Midbrain (tissue), 1 donor: ENCODE measurements at regions not wholly inside any gene's neighbourhood (a gene's known extent, or its start where the extent isn't known, plus 50 kb on each side); places are given as distances from the start of the nearest gene placed in this dataset.
"Not testable (repeated sequence)": the region's sequence is repeated elsewhere in the genome, so short reads cannot be mapped to it uniquely, and the experiment has no call there.

Source experiments
- DNase-seq: peaks from one replicate; lab custom pipeline; 2025; lab: John Stamatoyannopoulos, UW

DNA sequence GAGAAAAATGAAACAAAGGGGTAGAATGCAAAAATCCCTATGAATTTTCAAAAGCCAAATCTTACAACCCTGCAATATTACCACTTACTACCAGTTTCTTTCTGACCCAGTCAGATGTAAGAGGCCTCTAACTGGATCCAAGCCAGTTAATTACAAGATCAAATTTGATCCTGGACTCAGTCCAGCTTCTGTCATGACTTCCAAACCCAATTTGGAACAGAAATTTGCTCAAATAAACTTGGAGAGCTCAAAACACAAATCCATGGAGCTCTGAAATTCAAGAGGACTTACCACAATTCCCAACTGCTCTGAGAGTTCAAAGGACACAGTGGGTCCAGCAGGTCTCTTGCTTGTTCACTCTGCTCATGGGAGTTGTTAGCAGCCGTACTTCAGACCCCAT is 1271.7 kb upstream of the SLC39A10 start:
- no peak for DNase-seq

DNA sequence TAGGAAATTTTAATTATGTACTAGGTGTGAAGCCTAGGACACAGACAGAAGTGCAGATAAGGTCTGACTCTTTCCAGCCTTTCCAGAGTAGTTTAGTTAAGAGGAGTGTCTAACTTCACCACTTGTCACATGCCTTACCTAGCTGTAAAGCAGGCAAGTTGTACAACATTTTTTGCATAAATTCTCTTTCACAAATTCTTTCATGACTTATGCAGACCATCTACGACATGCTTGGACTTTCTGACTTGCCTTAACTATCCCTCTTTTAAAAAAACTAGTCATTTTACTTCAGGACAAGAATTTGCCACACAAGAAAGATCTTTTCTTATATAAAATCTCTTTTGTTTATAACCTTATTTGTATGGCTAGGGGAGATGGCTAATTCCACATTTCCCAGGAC is 1273.6 kb upstream of the SLC39A10 start:
- no peak for DNase-seq

DNA sequence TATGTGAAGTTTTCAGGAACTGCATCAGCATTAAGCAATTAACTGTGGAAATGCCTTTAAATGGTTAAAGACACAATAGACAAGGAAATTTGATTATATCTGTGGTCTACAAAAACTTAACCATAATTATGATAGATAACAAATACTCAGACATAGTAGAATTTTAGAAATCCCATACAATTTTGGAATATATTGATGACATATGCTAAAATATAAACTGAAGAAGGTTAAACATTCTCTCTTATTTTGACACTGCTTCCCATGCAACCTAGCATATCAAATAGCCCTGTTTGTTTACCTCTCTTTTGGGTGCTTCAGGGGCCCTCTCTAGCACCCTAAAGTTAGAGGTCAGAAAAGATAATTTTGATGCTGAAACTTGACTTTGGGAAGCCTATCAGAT is 1274.8 kb upstream of the SLC39A10 start:
- no peak for DNase-seq

DNA sequence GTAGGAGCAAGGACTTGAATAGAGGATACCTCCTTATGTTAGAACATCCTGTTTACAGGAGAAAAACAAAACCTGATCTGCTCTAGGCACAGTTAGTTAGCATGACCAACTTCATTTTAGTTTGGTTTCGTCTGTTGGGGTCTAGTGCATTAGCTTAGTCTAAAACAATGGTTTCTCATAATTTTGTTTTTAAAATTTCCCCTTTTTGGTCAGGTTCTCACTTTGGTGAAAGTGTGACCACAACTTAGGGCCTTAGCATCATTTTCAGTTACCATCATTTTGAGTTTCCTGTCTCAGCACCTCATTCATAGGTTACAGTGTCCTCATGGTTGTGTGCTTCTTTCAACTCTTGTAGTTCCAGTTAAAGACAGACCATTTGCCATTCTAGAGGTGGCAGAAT is 1277.0 kb upstream of the SLC39A10 start:
- no peak for DNase-seq

DNA sequence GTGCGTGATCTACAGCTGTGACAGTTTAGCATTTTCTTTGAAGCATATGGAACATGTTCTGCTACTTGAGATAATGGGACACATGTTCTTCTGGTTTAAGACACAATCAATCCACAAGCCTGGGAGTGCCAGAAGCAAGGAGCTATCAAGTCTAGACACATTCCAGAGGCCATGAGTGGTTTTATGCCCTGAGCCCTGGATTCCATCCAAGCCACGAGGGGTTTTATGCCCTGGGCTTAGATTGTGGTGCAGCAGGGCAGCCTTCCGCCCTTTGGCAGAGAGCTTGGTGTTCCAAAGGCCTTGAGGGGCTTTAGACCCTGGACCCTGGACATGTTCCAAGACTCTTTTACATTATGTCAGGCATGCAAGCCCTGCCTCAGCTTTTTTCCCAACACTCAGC is 1289.6 kb upstream of the SLC39A10 start:
- not testable (repeated sequence) for DNase-seq

DNA sequence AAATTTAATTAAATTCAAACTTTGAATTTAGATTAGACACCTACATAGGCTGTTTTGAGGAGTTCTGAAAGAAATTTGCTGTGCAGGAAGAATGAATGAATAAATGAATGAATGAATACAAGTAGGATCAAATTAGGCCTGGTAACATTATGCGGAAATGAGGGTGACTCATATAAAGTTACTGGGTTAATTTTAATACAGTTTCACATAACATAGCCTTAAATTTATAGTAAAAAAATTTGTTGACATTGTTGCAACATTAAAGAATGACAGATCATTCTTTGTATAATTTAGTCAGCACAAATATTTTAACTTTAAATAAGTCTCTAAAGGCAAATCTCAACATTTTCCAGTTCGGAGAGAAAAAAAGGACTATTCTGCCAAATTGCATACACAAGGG is 1293.1 kb upstream of the SLC39A10 start:
- no peak for DNase-seq

DNA sequence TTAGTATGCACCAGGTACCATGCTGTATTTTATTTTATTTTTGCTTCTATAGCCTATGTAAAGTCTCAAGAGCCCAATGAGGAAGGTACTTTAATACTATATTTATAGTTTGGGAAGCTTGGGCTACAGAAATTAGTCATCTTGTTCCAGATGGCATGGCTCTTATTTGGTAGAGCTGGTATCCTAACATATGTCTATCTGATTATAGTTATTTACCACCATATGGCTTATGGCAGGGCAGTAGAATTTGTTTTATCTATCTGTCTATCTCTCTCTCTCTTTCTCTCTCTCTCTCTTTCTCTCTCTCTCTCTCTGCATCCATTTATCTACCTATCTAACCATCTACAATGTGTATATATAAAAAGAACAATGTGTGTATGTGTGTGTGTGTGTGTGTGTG is 1293.7 kb upstream of the SLC39A10 start:
- no peak for DNase-seq

DNA sequence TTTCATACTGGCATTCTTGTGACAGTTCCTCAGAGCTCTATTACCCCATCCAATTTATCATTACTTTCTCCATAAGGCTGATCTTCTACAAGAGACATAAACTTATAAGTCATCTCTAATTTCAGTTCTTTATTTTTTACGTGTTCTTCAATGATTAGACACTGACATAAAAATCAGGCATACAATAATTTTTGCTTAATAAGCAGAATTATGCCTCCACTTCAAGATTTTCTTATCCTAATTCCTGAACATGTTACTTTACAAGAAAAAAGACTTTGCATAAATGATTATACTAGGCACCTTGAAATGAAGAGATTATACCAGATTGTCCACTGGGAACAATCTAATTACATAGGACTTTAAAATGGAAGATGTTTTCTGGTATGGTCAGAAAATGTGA is 1304.5 kb upstream of the SLC39A10 start:
- no peak for DNase-seq

DNA sequence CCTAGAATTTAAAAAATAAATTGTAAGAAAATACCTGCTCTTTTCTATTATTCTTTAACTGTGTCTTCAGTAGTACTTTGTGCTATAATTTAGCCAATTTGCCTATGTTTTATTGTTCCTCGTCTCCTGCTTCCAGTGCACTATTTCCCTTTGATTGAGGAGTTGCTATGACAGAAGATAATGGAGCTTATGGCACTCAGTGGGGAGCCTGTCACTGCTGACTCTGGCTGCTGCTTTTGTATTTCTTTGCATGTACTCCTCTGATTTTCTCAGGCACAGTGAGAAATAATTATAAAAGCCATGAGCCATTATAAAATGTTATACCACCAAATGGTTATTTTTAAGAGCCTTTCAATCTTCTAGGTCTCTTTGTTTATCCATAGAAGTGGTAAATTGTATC is 1310.8 kb upstream of the SLC39A10 start:
- no peak for DNase-seq

DNA sequence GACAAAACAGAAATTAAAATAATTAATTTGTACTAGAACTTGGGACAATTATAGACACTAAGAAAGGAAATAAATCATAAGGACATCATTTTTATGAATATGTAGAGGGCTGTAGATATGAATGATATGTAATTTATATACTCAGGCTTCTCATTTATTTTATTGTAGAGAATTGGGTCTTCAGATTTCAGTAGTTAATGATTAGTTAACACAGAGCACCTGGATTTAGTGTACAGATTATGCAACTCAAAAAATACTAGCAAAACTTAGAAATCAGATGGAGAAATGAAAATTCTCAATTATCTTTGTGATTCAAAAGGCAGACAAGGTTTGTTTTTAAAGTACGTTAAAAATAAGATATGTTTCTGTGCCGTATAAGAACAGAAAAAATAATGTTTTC is 1311.7 kb upstream of the SLC39A10 start:
- no peak for DNase-seq

DNA sequence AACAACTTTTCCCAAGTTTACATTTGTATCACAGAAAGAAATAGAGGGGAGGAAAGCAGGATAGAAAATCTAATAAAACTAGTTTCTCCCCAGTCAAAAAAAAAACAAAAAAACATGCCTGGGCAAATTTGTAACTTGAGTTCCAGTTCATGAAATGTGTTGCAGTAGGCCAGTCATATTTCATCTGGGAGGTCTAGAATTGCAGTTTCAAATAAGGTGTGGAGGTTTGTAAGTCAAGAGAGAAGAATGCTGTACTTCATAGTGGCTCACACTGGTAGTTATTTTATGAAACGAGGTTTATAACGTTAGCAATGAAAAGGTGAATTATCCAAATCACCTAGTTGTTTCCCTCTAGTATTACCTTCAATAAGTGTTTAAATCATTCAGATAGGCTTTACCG is 1313.9 kb upstream of the SLC39A10 start:
- DNase-seq: no peak

DNA sequence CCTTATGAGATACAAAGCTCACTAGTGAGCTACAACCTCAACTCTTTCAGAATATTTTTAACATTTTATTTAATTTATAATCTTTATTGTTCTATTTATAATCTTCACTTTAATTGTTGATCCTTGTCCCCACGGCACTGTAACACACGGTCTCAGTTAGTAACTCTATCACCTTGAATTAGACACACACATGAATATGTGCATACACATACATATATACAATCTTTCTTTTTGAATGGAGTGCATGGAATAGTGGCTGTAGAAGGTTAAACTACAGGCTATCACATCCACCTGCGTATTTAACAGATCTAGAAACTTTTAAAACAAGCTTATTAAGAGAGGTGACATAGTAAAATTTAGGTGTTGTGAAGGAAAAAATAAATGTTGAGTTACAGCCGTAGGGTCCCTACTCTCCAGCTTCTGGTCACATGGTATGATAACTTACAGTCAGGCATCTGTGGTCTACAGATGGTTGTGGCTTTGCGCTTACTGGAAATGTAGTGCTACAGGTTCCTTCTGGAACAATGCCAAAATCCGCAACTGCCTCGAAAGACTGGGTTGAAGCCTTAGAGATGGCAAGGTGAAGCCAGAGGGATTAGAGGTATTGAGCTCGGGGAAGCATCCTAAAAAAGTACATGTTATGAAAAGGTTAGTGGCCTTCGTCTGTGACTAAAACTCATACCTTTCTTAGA is 1324.1 kb upstream of the SLC39A10 start:
- no peak for DNase-seq

DNA sequence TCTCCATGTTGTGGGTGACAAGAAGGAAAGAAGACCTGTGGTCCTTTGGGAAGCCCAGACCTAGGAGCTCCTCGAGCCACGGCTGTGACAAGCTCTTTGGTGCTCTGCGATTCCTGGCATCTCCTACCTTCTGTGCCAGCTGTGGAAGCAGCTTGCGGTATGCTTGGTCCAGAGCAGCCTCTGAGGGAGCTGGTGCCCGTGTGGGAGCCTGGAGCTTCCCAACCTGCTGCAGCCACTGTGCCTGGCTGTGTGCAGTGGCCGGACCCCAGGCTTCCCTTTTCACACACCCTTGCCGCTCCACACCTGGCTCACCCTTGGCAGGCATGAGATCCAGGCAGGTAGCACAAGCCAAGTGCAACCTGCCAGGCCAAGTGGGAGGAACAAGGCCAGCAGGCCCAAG is 1328.6 kb upstream of the SLC39A10 start:
- no peak for DNase-seq

DNA sequence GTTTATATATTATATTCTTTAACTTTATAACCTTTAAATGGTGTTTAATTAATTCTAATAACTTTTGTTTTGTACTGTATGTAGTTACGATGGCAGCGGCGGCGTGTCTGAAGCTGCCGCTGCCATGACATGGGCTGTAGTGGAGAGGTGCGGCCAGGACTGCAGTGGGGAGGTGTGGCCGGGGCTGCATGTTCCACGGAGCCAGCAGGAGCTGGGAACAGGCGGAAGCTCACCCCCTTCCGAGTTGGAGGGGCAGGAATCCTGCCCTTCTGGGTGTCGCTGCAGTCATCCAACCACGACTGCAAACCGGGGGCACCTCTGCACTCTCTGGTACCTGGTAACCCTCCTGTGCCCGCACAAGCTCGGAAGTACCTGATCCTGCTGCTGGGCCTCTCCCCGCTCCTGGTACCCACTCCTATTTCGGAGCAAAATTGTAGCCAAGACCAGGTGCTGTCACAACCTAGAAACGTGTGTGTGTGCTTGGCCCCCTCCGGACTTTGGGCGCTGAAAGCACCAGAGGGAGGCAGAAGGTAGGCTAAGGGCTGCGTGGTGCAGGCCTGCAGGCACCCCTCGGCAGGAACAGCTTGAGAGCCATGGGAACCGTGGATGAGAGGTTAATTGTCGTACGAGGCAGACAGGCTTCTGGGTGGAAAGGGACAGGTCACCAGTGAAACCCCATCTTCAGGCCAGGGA is 1329.7 kb upstream of the SLC39A10 start:
- no peak for DNase-seq

DNA sequence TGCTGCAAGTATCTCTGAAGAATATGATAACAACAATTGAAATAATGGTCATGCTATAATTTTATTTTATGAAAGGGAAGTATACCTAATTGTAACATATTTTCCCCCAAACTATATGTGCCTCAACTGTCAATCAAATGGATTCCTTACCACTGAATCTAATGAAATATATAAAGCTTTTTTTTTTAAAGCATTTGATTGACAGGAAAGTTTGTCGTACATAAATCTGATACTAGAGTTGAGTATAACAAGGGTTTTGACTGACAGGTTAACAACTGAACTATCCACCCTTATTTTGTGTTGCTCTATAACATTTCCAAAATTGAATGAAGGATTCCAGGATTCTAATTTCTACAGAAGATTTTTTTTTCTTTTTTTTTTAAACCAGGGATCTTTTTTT is 1333.3 kb upstream of the SLC39A10 start:
- DNase-seq: no peak

DNA sequence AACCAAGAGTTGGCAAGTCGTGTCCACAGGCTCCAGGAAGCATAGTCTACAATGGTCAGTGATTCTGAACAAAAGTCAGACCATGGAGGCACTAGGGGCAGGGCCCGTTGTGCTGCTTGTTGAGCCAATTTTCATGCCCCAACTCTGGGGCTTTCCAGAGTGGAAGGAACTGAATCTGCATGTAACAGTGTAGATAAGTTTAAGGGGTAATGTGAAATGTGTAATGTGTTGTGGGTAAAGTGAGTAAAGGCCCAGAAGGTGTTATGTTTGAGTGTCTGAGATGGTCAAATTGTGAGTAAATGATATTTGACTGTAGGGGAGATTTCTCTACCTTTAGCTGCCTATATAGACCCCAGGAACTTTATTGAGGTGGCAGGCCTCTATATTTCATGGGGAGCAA is 1336.5 kb upstream of the SLC39A10 start:
- DNase-seq: no peak

DNA sequence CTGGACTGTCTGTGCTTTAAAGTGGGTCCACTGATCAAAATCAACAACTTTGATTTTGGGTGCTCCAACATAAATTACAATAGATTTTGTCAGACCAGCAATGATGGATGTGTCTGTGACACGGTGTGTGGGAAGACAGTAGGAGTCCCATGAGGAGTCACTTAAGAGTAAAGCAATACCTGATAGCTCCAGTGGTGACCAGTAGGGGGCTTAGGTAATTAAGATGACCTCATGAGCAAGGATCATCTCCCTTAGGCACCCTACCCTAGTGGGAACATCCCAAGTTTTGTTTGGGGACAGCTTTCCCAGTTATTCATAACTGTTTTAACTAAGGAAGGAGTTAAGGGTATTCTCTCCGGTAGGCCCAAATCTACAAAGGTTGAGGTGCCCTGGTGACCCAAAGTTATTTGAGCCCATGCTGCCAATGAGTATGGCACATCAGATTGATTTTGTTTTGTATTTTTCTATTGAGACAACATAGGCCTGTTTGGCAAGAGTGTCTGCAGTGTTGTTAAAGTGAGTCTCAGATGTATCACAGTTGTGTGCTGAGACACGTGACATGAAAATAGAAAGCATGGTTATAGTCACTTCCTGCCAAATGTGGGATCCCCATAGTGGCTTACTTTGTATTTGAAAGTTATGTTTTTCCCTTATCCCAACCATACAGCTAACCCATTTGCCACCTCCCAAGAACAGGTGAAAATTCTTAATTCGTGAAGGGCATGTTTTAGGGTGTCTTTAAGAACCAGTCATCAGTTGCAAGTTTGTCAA is 1337.6 kb upstream of the SLC39A10 start:
- no peak for DNase-seq

DNA sequence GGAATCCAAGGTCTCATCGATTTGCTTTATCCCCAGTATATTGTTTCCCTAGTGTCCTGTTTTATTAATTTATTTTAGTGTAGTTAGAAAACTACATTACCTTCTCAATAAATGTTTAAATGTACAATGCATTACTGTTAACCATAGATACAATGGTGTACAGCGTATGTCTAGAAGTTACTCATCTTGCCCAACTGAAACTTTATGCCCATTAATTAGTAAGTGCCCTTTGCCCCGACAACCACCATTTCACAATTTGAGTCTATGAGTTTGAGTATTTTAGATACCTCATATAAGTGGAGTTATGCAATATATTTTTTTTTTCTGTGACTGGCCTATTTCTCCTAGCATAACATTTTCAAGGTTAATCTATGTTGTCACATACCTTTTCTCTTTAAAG is 1343.0 kb upstream of the SLC39A10 start:
- DNase-seq: no peak

DNA sequence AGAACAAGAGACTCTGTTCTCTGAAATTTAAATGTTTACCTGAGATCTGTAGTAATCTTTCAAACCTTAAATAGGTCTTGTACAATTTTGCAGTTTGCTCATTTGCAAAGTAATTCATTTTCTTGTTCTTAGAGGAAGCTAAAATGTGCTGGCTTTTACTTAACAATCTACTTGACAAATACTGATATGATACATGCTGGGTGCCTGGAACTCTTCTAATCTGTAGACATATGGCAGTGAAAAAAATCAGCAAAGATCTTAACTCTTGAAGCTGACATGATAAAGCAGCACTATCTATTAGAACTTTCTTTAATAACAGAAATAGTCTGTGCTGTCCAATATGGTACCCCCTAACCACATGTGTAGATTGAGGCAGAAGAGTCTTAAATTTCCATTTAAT is 1352.8 kb upstream of the SLC39A10 start:
- no peak for DNase-seq

DNA sequence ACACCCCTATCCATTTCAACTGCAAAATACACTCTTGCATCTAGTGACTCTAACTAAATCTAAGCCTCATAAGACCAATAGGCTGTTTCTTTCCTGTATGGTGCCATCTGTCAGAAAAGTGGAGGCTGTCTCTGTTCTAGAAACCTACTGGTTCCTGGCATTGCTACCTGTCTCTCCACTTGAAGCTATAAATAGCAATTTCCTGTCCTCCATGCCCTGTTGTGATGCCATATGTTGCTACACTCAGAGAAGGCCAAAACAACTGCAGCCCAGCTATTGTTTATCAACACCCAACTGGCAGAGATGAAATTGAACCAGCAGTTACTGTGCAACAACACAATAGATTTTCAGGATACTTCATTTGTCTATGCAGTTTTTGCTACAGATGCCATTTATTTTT is 1355.1 kb upstream of the SLC39A10 start:
- no peak for DNase-seq

DNA sequence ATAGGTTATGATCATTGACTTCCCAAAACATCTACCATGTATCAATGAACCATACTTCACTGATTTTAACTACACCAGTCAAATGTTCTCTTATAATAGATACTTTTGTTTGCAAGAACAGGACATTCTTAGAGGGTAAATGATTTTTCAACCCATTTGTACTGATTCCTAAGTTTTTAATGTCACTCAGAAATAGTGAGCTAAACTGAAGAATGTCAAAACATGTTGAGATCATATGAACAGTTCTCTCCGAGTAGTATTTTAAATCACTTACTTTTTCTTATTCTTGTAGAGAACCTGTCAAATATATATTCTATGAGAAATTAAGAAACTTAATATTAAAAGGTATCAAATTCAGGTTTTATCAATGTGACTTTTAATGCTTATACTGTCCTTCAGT is 1362.9 kb upstream of the SLC39A10 start:
- DNase-seq: no peak

DNA sequence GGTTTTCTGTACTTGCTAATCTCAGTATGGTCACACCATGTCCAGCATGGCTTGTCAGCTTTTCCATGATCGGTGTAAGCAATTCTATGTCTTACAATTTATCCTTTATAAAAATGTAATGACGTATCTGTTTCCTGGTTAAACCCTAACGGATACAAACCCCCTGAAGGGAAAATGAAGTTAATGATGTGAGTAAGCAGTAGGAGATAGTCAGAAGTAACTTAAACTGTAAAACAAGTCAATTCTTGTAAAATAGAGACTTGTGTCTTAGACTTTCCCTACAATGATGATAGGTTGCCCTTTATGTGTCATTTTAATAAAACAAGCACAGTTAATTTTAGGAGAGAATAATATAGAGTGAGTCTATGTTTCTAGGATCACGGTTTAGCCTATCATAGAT is 1365.9 kb upstream of the SLC39A10 start:
- DNase-seq: no peak

DNA sequence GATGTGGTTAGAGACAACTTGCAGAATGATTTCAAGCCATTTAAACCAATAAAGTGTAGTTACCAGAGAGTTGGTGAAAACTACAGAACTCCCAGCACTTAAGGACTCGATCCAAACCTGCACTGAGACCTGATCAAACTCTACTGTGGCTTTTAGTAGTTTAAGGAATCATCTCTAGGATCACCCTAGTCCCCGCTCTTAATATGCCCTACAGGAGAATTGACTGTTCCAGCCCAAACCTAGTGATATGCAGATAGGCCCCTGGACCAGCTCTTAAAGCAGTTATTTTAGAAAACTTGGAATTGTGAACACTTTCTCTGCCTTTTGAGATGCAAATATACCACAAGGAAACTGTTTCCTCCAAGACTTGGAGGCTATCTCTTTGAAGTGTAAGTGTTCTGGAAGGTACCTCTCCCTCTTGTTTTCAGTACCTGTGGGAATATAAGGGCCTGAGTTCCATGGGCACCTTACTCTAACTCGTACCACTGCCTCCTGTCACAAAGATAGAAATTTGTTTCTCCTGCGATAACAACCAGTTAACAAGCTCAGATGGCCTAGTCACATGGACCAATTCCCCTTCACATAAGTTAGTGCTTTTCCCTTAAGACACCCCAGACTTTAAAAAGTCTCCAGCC is 1367.2 kb upstream of the SLC39A10 start:
- no peak for DNase-seq
